ENCODE measurements at regions not wholly inside any gene's neighbourhood (a gene's known extent, or its start where the extent isn't known, plus 50 kb on each side); places are given as distances from the start of the nearest gene placed in this dataset.

DNA sequence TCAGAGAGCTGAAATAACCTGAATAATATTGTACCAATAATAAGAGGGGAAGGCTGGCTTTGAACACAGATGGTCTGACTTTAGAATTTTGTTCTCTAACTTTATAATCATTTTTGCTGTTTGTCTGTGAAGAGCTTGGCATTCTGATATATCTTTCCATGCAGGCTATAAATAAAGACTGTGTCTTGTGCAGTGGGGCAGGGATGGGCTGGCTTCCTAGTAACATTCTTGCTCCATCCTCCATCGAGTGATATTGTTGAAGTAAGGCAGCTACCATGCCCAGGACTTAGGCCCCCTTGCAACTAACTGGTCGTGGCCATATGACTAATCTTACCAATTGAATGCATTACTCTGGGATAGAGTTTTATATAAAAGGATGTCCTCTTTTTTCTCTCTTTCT, 234.7 kb upstream of the IRX3 start:
- DNase-seq (ENCODE audit: low read depth, low spot score): no peak

DNA sequence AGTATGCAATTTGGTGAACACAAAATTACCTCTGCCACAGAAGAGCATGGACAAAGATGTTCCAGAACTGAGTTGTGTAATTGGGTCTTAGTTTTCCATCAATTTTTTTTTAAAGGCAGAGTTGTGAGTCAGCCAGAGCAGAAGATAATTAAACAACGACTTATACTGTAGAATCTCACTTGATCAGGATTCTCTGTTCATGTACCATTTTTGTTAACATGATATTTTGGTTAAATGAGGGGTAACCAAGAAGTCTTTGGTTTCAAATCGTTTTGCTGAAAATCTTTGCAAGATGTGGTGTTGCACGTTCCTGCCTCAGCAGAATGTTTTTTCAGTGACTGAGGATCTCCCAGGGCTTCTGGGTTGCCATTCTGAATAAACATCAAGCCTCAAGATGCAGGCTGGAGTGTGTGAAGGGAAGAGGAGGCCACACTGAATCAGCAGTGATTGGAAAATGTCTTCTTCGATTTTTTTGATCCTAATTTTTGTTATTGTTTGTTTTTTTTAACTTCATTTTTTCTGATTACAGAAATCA, 232.6 kb upstream of the IRX3 start:
- DNase-seq (ENCODE audit: low read depth, low spot score): no peak

DNA sequence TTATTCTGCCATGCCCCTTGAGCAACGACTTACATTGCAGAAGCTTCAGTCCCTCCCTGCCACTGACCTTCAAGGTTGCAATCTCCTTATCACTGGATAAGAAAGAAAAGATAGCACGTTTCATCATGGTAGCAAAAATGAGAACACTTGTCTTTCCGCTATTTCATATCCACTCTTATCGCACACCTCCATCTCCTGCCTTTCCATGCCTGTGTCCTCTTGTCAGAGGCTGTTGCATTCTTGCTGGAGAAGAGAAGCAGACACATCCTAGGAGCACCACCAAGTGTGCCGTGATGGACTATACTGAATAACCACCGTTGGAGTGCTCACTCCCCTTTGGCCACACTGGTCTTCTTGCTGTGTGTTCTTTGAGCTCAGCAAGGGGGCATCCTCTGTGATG, 230.6 kb upstream of the IRX3 start:
- DNase-seq (ENCODE audit: low read depth, low spot score): no peak

DNA sequence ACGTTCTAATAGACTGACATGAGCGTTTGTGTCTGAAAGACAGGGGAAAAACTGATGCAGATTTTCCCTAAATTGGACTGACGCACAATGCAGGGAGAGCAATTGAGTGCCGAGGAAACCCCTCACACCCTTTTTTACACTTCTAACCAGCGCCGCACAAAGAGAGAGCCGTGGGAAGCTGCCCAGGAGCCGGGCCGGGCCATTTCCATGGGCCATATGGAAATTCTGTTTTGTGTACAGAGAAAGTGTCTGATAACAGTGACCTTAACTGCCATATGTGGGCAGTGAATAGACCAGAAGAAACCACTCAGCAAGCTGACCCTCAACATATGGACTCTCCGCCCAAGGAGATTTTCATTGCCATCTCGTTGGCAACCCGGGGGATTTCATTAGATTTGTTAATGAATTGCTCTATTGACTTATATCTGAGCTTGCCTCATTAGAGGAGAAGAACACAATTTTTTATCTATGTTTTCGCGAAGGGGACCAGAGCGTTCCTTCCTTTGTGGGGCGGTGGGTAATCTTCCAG, 225.9 kb upstream of the IRX3 start:
- no peak for DNase-seq (ENCODE audit: low read depth, low spot score)

DNA sequence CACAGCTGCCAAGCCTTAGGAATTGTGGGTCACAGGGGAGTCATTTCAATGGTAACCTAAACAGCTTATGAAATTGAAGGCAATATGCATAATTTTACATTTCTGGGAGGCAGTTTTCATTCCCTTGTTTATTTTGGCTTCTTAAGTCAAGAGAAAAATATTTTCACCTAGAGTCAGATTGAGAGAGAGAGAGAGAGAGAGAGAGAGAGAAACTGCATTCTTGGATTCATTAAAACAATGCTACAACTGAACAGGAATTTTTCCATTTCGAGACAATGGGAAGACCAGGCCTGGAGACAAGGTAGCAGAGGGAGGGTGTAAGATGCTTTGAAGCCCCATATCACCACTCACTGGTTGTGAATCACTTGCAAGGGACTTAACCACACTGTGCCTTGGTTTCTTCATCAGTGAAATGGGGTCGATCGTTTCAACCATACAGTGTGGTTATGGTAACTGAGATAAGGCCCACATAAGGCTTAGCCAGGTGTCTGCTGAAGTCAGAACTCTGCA, 224.7 kb upstream of the IRX3 start:
- no peak for DNase-seq (ENCODE audit: low read depth, low spot score)

DNA sequence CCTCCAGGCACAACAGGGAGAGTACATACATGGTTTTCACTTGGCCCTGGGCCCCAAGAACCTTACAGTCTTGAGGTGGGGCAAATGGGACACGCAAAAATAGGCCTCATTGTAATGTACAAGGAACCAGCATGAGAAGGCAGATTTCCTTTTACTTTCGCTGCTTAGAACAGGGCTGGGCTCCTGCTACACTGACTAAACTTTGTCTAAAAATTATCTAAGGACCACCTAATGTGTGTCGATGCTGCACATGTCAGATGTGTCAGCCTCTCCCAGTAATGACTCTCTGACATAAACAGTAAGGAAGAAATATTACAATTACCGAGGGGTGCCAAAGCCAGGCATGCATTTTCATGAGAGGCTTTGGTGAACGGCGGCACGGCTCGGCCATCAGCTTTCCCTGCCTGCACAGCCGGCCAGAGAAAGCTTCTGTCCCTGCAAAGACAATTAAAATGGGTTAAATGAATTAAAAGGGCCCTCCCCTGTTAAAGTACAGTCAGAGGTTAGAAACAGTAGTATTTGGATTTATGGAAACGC, 224.2 kb upstream of the IRX3 start:
- DNase-seq (ENCODE audit: low read depth, low spot score): no peak

DNA sequence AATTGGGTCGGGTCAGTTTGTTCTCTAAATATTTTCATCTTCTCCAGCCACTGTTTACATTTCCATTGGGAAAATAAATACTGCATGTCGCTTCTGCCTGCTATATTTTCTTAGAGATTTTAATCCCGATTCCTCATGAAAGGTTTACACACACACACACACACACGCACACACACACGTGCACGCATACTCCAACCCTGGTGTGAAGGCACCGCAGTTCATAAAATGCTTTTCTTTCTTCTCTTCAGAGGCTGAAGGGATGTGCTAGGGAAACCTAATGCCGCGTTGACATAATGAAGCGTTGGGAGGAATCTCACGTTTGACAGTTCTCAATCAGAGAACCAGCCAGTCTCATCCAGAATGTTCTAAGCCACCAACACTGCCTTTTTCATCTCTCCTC, 222.9 kb upstream of the IRX3 start:
- DNase-seq (ENCODE audit: low read depth, low spot score): no peak

DNA sequence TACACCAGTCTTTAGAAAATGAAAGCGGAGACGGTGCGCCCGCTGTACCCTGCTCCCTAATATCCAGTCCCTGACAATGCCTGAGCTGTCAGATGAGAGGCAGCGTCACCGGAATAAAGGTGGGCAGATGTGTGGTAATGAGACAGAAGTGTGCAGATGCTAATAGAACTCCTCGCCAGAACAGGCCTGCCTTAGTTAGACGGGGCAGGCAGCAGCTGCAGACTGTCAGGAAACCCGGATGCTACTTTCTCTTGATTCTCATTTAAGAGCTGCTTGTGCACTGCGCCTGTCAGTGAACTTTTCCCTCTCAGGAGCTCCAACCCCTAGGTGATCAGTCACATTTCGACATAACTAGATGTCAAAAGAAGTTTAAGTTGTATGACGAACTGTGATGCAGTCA, 221.8 kb upstream of the IRX3 start:
- DNase-seq (ENCODE audit: low read depth, low spot score): no peak

DNA sequence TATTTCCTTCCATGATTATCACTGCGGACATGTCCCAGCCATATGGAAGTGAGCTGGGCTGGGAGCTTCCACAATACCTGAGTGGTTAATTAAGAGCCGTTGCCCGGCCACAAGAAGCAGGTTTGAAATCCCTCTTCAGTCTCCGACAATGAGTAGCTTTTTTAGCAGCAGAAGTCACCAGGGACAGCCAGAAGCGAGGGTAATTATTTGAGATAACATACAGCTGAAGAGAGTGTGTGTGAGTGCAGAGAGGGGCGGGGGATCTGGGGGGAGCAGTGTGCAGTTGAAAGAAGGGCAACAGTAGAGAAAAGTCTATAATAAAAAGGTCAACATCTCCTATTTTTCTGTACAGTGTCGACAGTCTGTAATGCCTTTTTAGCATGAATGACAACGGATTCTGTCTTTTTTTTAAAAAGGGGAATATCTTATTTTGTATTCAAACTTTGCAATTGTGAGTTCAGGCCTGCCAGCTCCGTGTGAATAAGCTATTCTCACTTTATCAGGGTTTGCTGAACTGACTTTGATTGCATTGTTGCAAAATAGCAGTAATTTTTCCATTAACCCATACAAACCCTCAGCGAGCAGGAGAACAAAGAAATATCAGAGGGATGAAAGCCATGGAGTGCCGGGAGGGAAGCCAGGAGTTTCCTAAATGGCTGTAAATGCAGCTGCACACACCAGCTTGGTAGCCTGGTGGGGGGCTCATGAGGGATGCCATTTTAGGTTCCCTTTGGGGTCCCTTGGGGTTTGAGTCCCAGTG, 220.3 kb upstream of the IRX3 start:
- DNase-seq (ENCODE audit: low read depth, low spot score): no peak

DNA sequence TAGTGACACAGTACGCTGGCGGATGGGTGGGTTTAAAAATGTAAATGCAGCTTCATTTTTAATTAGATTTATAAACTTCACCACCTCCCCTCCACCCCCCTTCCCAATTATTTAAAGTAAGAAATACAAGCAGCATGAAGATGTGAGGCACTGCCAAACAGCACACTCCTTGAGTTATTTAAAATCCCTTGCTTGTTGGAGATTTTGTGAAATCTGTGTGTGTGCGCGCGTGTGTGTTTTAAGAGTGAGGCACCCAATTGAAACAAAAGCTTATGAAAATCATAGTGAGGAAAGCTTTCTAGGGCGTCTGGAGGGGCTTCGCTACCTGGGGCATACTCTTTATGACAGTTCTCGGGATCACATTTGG, 219.6 kb upstream of the IRX3 start:
- no peak for DNase-seq (ENCODE audit: low read depth, low spot score)

DNA sequence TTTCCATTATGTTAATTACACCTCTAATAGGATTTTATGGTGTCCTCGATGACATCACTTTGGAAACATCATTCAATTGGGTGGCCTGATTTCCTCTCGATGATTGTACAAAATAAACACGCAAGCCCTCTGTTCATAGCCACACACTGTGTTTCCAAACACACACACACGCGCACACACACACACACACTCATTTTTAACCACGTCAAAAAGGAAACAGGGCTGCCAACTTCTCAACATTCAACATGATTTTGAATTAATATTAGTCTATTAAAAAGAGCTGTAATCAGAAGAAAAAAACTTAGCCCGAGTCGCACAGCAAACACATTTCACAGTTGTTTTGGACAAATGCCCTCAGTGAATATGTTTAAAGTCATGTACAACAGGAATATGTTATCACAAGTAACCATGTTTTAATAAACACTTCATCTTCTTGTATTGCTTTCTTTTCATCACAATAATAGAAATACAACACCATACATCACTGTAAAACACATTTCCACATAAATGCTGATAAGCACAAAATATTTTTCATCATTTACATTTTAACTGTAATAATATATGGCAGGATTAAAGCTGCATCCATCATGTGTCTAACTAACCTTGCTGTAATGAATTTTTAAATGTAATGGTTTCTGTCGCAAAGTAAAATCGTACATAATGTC, 219.1 kb upstream of the IRX3 start:
- DNase-seq (ENCODE audit: low read depth, low spot score): no peak

DNA sequence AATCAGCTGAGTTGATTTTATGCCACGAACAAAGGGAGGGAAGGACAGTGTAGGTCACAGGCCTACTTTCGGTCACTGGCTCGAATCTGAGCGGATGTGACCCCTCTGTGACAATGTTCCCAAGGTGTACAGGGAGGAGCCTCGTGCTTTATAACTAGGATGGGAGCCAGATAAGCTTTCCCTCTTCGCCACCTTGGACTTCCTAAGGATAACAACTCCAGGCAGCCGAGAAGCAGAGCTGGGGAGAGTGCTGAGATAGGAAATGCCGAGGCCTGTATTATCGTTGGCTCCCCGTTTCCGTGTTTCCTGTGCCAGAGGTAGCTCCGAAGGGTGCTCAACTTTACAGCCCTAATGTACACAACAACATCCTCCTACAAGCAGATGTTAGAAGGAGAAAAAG, 217.8 kb upstream of the IRX3 start:
- no peak for DNase-seq (ENCODE audit: low read depth, low spot score)

DNA sequence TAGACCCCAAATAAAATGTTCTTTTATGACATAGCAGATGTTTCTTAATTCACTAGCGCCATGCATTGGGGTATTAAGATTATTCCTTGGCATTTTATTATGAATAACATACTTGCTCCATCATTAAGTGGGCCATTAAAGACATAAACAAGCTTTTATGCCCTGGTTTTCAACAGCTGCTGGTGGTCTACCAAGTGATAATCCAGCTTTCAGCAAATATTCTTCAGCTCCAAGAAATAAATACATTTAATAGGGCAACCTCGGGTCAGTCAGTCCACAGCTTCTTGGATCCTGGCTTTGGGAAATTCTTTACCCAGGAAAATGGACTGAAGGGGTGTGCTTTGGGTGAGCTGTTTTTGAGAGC, 217.3 kb upstream of the IRX3 start:
- no peak for DNase-seq (ENCODE audit: low read depth, low spot score)

DNA sequence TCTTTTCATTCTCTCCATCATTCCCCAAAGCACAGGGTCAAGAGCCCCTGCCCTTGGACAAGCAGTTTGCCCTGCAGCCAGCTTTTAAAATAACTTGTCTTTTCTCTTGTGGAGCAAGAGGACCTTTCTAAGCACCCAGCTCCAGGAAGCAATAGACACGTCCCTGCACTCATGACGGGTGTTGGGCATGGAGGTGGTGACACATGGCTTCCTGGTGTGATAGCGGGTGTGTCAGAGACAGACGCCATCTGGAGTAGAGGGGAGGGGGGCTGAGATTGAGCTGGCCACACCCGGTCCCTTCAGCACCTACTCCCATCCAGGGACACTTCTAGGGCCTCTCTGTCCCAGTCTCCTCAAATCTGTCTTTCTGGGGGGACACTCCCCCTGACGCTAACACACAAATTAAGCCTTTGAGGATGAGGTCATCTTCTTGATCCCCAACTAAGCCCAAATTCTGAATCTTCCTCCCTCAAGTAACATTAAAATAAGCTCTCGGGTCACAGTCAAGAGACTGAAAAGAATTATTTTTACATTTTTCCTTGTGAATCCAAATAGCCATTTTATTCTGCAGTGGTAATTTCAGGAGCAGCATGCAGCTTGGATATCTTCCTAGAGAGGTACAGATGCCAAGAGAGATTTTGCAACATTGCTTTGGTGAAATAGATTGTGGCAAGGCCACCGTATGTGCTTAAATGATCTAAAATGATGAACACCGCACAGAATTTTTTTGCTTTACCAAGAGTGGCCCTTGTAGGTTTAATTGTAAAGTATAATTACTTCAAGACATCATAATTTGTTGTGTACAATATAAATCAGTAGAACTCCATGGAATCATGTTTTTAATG, 216.6 kb upstream of the IRX3 start:
- no peak for DNase-seq (ENCODE audit: low read depth, low spot score)

DNA sequence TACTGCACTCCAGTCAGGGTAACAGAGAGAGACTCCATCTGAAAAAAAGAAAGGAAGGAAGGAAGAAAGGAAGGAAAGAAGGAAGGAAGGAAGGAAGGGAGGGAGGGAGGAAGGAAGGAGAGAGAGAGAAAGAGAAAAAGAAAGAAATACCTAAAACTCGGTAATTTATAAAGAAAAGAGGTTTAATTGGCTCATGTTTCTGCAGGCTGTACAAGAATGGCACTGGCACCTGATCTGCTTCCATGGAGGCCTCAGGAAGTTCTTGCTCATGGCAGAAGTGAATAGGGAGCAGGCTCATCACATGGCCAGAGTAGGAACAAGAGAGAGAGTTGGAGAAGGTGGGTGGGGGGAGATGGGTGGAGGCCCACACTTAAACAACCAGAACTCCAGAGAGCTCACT, 215.2 kb upstream of the IRX3 start:
- DNase-seq (ENCODE audit: low read depth, low spot score): no peak

DNA sequence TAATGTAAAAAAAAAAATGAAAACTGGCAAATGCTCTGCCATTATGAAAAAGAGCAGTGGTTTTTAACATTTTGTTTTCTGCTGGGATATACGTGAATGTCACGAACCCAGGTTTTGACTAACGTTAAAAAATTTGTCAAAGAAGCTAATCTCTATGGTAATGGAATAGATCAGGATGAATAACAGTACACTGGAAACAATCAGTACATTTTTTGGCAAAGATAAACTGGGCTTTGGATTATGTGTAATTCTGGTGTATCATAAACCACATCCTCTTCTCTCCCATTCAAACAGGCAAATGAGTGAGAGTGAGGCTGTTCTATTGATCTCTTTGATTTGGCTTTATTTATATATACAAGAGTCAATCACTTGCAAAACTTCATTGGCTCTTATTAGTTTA, 207.0 kb upstream of the IRX3 start:
- no peak for DNase-seq (ENCODE audit: low read depth, low spot score)

DNA sequence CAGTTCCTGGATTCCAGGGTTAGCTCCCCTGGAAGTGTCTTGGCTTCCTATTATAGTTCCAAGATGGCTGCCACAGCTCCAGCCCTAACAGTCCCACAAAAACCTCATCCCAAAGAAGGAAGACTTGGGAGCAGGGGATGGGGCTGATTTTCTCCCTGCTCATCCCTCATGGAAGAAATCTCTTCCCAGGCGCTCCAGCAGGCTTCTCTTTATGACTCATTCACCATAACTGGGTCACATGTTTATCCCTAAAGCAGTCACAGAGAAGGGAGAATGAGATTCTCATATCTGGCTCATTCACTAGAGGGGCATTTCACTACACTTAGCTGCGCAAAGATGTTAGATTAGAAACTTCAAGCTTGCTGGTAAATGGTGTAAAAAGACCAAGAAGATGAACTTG, 206.5 kb upstream of the IRX3 start:
- no peak for DNase-seq (ENCODE audit: low read depth, low spot score)

DNA sequence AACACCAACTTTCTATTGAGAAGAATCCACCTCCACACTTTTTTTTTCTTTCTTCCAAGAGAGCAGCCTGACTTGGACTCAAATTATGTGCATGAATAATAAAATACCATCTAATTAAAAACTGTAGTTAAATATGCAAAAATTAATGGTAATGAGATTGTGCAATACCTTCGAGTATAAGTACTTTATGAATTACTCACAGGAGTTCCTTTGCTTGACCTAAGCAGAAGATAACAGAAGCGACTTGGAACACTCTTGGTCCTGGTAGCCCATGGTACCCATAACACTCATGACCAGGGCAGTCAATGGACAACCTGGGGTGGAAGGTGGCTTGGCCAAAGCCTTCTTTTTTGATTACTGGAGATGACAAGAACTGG, 203.5 kb upstream of the IRX3 start:
- DNase-seq (ENCODE audit: low read depth, low spot score): no peak

DNA sequence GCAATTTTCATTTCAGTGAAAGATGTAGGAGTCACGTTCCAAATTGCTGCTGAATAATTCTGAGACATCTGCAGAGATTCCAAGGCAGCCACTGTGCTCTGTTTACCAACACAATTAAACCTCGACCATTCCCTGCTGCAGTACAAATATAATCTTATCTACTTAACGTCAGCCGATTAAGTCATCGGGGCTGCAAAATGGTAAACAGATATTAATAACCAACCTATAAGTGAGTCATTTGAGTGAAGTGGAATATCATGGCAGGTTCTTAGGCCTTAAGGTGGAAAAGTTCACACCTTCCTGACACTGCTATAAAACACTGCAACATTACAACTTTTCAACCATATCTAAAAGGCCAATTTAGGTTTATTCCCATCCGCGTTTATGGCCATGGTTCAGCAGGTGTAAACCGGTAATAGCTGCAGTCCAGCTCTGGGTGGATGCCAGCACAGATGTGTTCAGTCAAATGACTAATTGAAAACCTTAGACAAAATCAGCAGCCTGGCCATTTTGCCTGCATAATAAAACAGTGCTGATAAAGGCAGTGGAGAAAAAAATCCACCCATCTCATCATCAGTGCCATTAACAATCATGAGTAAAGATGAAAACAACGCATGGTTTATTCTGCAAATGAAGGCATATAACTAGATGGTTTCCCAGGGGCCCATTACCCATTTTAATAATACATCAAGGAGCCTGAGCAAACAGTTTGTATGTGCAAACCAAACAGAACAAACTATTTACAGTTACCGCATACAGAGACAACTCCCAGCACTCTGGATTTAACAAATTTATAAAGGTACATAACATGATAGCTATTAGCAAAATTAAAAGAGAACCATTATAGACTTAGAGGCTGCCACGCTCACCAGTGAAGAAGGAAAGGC, 202.9 kb upstream of the IRX3 start:
- DNase-seq (ENCODE audit: low read depth, low spot score): no peak

DNA sequence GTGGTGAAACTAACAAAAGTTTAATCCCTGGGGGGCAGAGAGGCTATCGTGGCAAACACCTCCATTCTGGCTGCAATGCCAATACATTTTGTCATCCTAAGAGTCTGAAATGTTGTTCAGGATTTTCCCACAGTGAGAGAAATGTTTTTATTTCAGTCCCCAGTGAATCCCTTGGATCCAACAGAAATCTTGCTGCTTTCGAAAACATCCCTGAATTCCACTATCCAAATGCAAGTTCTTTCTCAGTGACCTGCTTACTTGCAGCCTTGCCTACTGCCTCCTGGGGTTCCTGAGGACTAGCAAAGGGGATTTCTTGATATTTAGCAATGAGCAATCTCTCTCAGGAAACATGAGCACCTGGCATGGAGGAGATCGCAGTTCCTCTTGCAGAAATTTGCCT, 202.1 kb upstream of the IRX3 start:
- no peak for DNase-seq (ENCODE audit: low read depth, low spot score)

DNA sequence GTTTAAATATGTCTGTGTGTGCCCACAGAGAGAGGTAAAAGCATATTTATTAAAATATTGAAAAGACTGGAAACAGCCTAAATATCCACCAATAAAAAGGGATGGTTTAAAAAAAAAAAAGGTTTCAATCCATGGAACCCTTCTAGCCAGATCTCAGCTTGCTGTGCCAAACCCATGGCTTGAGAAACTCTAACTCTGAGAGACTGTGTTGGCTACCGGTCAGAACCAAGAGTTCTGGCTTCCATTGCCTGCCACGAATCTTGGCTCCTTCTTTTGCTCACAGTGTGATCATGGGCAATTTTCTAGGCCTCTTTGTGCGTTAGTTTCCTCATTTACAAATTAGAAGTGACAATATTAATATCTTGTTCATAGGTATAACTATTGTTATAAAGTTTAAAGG, 201.3 kb upstream of the IRX3 start:
- DNase-seq (ENCODE audit: low read depth, low spot score): no peak

All from ELF-1 (cell line).